ENCODE measurements at regions not wholly inside any gene's neighbourhood (a gene's known extent, or its start where the extent isn't known, plus 50 kb on each side); places are given as distances from the start of the nearest gene placed in this dataset.

- no peak overlapping the region for H3K4me3 ChIP-seq (ENCODE audit: low read length)
- no peaks in the 10 kb centered on the region for H3K27me3 ChIP-seq (replicated peaks; ENCODE audit: control insufficient read depth, insufficient read depth, low read length)
- H3K36me3 ChIP-seq (ENCODE audit: control insufficient read depth, insufficient read depth, low read length, severe bottlenecking): no peaks in the 10 kb centered on the region
- DNase-seq (ENCODE audit: low read depth): no peak
- no peaks in the 10 kb centered on the region for H3K9me3 ChIP-seq (ENCODE audit: control insufficient read depth, low read length)
- no peak overlapping the region for H3K9ac ChIP-seq (ENCODE audit: low read length)
- no peaks in the 10 kb centered on the region for H3K4me1 ChIP-seq (ENCODE audit: control insufficient read depth, insufficient read depth, low read length)
Measured at GRCh38 chr11:29781268-29781667, 235.6 kb downstream of the KCNA4 start.

- H3K4me3 ChIP-seq (ENCODE audit: low read length): no peak overlapping the region
- no peak for DNase-seq (ENCODE audit: low read depth)
Measured at GRCh38 chr11:29780756-29781155, 236.1 kb downstream of the KCNA4 start.

GRCh38 chr11:29773656-29774264 lies 243.1 kb downstream of the KCNA4 start:
- Histone ChIP-seq H3K4me1 (ENCODE audit: control insufficient read depth, insufficient read depth, low read length) (no peaks in the 10 kb centered on the region), H3K36me3 (ENCODE audit: control insufficient read depth, insufficient read depth, low read length, severe bottlenecking) (no peaks in the 10 kb centered on the region), H3K9ac (ENCODE audit: low read length) (no peak overlapping the region), H3K27me3 (replicated peaks; ENCODE audit: control insufficient read depth, insufficient read depth, low read length) (no peaks in the 10 kb centered on the region), H3K4me3 (ENCODE audit: low read length) (no peak overlapping the region), H3K9me3 (ENCODE audit: control insufficient read depth, low read length) (no peaks in the 10 kb centered on the region)
- no peak for DNase-seq (ENCODE audit: low read depth)

More at GRCh38 chr11:29780756-29781155, 236.1 kb downstream of the KCNA4 start:
- H3K27me3 ChIP-seq (replicated peaks; ENCODE audit: control insufficient read depth, insufficient read depth, low read length): no peaks in the 10 kb centered on the region
- no peaks in the 10 kb centered on the region for H3K9me3 ChIP-seq (ENCODE audit: control insufficient read depth, low read length)
- no peaks in the 10 kb centered on the region for H3K4me1 ChIP-seq (ENCODE audit: control insufficient read depth, insufficient read depth, low read length)
- H3K9ac ChIP-seq (ENCODE audit: low read length): no peak overlapping the region
- H3K36me3 ChIP-seq (ENCODE audit: control insufficient read depth, insufficient read depth, low read length, severe bottlenecking): no peaks in the 10 kb centered on the region

- H3K4me1 ChIP-seq (ENCODE audit: control insufficient read depth, insufficient read depth, low read length): no peaks in the 10 kb centered on the region
Measured at GRCh38 chr11:29756871-29757270, 260.0 kb downstream of the KCNA4 start.

GRCh38 chr11:29755474-29755873 lies 261.4 kb downstream of the KCNA4 start:
- H3K4me1 ChIP-seq (ENCODE audit: control insufficient read depth, insufficient read depth, low read length): no peaks in the 10 kb centered on the region
- H3K27me3 ChIP-seq (replicated peaks; ENCODE audit: control insufficient read depth, insufficient read depth, low read length): no peaks in the 10 kb centered on the region
- no peak overlapping the region for H3K4me3 ChIP-seq (ENCODE audit: low read length)
- H3K36me3 ChIP-seq (ENCODE audit: control insufficient read depth, insufficient read depth, low read length, severe bottlenecking): no peaks in the 10 kb centered on the region
- no peak overlapping the region for H3K9ac ChIP-seq (ENCODE audit: low read length)
- no peaks in the 10 kb centered on the region for H3K9me3 ChIP-seq (ENCODE audit: control insufficient read depth, low read length)
- DNase-seq (ENCODE audit: low read depth): no peak

More at GRCh38 chr11:29756871-29757270, 260.0 kb downstream of the KCNA4 start:
- Histone ChIP-seq H3K36me3 (ENCODE audit: control insufficient read depth, insufficient read depth, low read length, severe bottlenecking) (no peaks in the 10 kb centered on the region), H3K9ac (ENCODE audit: low read length) (no peak overlapping the region), H3K9me3 (ENCODE audit: control insufficient read depth, low read length) (no peaks in the 10 kb centered on the region), H3K27me3 (replicated peaks; ENCODE audit: control insufficient read depth, insufficient read depth, low read length) (no peaks in the 10 kb centered on the region), H3K4me3 (ENCODE audit: low read length) (no peak overlapping the region)
- DNase-seq (ENCODE audit: low read depth): no peak

GRCh38 chr11:29751618-29752017 lies 265.2 kb downstream of the KCNA4 start:
- no peaks in the 10 kb centered on the region for H3K36me3 ChIP-seq (ENCODE audit: control insufficient read depth, insufficient read depth, low read length, severe bottlenecking)
- DNase-seq (ENCODE audit: low read depth): no peak
- H3K9me3 ChIP-seq (ENCODE audit: control insufficient read depth, low read length): no peaks in the 10 kb centered on the region
- H3K4me1 ChIP-seq (ENCODE audit: control insufficient read depth, insufficient read depth, low read length): no peaks in the 10 kb centered on the region
- no peaks in the 10 kb centered on the region for H3K27me3 ChIP-seq (replicated peaks; ENCODE audit: control insufficient read depth, insufficient read depth, low read length)
- no peak overlapping the region for H3K9ac ChIP-seq (ENCODE audit: low read length)
- no peak overlapping the region for H3K4me3 ChIP-seq (ENCODE audit: low read length)

- Histone ChIP-seq H3K4me3 (ENCODE audit: low read length) (no peak overlapping the region), H3K36me3 (ENCODE audit: control insufficient read depth, insufficient read depth, low read length, severe bottlenecking) (no peaks in the 10 kb centered on the region), H3K9me3 (ENCODE audit: control insufficient read depth, low read length) (no peaks in the 10 kb centered on the region), H3K4me1 (ENCODE audit: control insufficient read depth, insufficient read depth, low read length) (no peaks in the 10 kb centered on the region), H3K9ac (ENCODE audit: low read length) (no peak overlapping the region), H3K27me3 (replicated peaks; ENCODE audit: control insufficient read depth, insufficient read depth, low read length) (no peaks in the 10 kb centered on the region)
- DNase-seq (ENCODE audit: low read depth): no peak
Measured at GRCh38 chr11:29750392-29750791, 266.4 kb downstream of the KCNA4 start.

GRCh38 chr11:29734287-29734686 lies 282.5 kb downstream of the KCNA4 start:
- no peak overlapping the region for H3K4me3 ChIP-seq (ENCODE audit: low read length)
- no peaks in the 10 kb centered on the region for H3K9me3 ChIP-seq (ENCODE audit: control insufficient read depth, low read length)
- H3K27me3 ChIP-seq (replicated peaks; ENCODE audit: control insufficient read depth, insufficient read depth, low read length): no peaks in the 10 kb centered on the region
- no peak overlapping the region for H3K9ac ChIP-seq (ENCODE audit: low read length)
- DNase-seq (ENCODE audit: low read depth): no peak
- H3K4me1 ChIP-seq (ENCODE audit: control insufficient read depth, insufficient read depth, low read length): no peaks in the 10 kb centered on the region
- no peaks in the 10 kb centered on the region for H3K36me3 ChIP-seq (ENCODE audit: control insufficient read depth, insufficient read depth, low read length, severe bottlenecking)

GRCh38 chr11:29713831-29714320 lies 303.0 kb downstream of the KCNA4 start:
- Histone ChIP-seq H3K36me3 (ENCODE audit: control insufficient read depth, insufficient read depth, low read length, severe bottlenecking) (no peaks in the 10 kb centered on the region), H3K9me3 (ENCODE audit: control insufficient read depth, low read length) (no peaks in the 10 kb centered on the region), H3K4me3 (ENCODE audit: low read length) (no peak overlapping the region), H3K9ac (ENCODE audit: low read length) (no peak overlapping the region), H3K4me1 (ENCODE audit: control insufficient read depth, insufficient read depth, low read length) (no peaks in the 10 kb centered on the region), H3K27me3 (replicated peaks; ENCODE audit: control insufficient read depth, insufficient read depth, low read length) (no peaks in the 10 kb centered on the region)
- no peak for DNase-seq (ENCODE audit: low read depth)

GRCh38 chr11:29712616-29713015 lies 304.2 kb downstream of the KCNA4 start:
- H3K9ac ChIP-seq (ENCODE audit: low read length): no peak overlapping the region
- no peak for DNase-seq (ENCODE audit: low read depth)
- no peaks in the 10 kb centered on the region for H3K27me3 ChIP-seq (replicated peaks; ENCODE audit: control insufficient read depth, insufficient read depth, low read length)
- H3K36me3 ChIP-seq (ENCODE audit: control insufficient read depth, insufficient read depth, low read length, severe bottlenecking): no peaks in the 10 kb centered on the region
- no peaks in the 10 kb centered on the region for H3K4me1 ChIP-seq (ENCODE audit: control insufficient read depth, insufficient read depth, low read length)
- H3K4me3 ChIP-seq (ENCODE audit: low read length): no peak overlapping the region
- no peaks in the 10 kb centered on the region for H3K9me3 ChIP-seq (ENCODE audit: control insufficient read depth, low read length)

GRCh38 chr11:29707924-29708323 lies 308.9 kb downstream of the KCNA4 start:
- no peak overlapping the region for H3K9ac ChIP-seq (ENCODE audit: low read length)
- H3K9me3 ChIP-seq (ENCODE audit: control insufficient read depth, low read length): no peaks in the 10 kb centered on the region
- no peaks in the 10 kb centered on the region for H3K36me3 ChIP-seq (ENCODE audit: control insufficient read depth, insufficient read depth, low read length, severe bottlenecking)
- no peak for DNase-seq (ENCODE audit: low read depth)
- no peaks in the 10 kb centered on the region for H3K4me1 ChIP-seq (ENCODE audit: control insufficient read depth, insufficient read depth, low read length)
- H3K4me3 ChIP-seq (ENCODE audit: low read length): no peak overlapping the region
- H3K27me3 ChIP-seq (replicated peaks; ENCODE audit: control insufficient read depth, insufficient read depth, low read length): no peaks in the 10 kb centered on the region

- Histone ChIP-seq H3K9ac (ENCODE audit: low read length) (no peak overlapping the region), H3K9me3 (ENCODE audit: control insufficient read depth, low read length) (no peaks in the 10 kb centered on the region), H3K4me3 (ENCODE audit: low read length) (no peak overlapping the region), H3K27me3 (replicated peaks; ENCODE audit: control insufficient read depth, insufficient read depth, low read length) (no peaks in the 10 kb centered on the region), H3K4me1 (ENCODE audit: control insufficient read depth, insufficient read depth, low read length) (no peaks in the 10 kb centered on the region), H3K36me3 (ENCODE audit: control insufficient read depth, insufficient read depth, low read length, severe bottlenecking) (no peaks in the 10 kb centered on the region)
- no peak for DNase-seq (ENCODE audit: low read depth)
Measured at GRCh38 chr11:29685361-29685760, 331.5 kb downstream of the KCNA4 start.
